H1 (cell line): ENCODE measurements at regions not wholly inside any gene's neighbourhood (a gene's known extent, or its start where the extent isn't known, plus 50 kb on each side); places are given as distances from the start of the nearest gene placed in this dataset.

Experiments used
- CTCF ChIA-PET: fragments of 300-600 bp; sonication (Branson Sonifier 250); formaldehyde crosslinking; loops from one replicate; lab custom pipeline; 2021; ENCODE audit not compliant: partially characterized antibody; lab: Charles Lee
- POLR2A ChIA-PET: fragments of 300-600 bp; sonication (Branson Sonifier 250); formaldehyde crosslinking; loops from one replicate; lab custom pipeline; 2021; ENCODE audit warnings: inconsistent platforms; ENCODE audit not compliant: partially characterized antibody; lab: Charles Lee
- DNase-seq, 2 experiments: peaks; one replicate each; pipeline versions ENCODE4 v3.0.0 to v3.0.0-alpha.2; 2010 to 2022; ENCODE audit warnings: low spot score in 2 of 2, low read depth in 1 of 2, mixed read lengths in 1 of 2
- FAIRE-seq: peaks from 2 replicates; lab custom pipeline; 2011; peaks lifted over from hg19 to GRCh38; lab: Jason Lieb, UNC
- H2AFZ ChIP-seq: 2 replicates; pipeline ENCODE4 v1.8.1; 2012; ENCODE audit warnings: low read length, inconsistent platforms
- H2AK5ac ChIP-seq: 2 replicates; pipeline ENCODE4 v1.6.1; 2013; ENCODE audit warnings: low read depth, low read length
- H2BK120ac ChIP-seq: replicated peaks from 2 replicates; pipeline ENCODE3; 2013; ENCODE audit warnings: low read depth, low read length, inconsistent platforms
- H2BK12ac ChIP-seq: 2 replicates; pipeline ENCODE4 v1.6.1; 2013; ENCODE audit warnings: low read depth, low read length
- H2BK15ac ChIP-seq: 2 replicates; pipeline ENCODE4 v1.6.1; 2013; ENCODE audit warnings: low read length
- H2BK20ac ChIP-seq: 2 replicates; pipeline ENCODE4 v1.6.1; 2013; ENCODE audit warnings: low read length
- H2BK5ac ChIP-seq: 2 replicates; pipeline ENCODE4 v1.6.1; 2013; ENCODE audit warnings: low read depth, low read length
- H3K14ac ChIP-seq: 2 replicates; pipeline ENCODE4 v1.6.1; 2013; ENCODE audit warnings: inconsistent platforms; ENCODE audit not compliant: insufficient read length
- H3K18ac ChIP-seq: 2 replicates; pipeline ENCODE4 v1.6.1; 2013; ENCODE audit warnings: low read length; ENCODE audit errors: extremely low read depth
- H3K23ac ChIP-seq: 2 replicates; pipeline ENCODE4 v1.6.1; 2013; ENCODE audit warnings: inconsistent platforms; ENCODE audit not compliant: insufficient read length
- H3K23me2 ChIP-seq: 2 replicates; pipeline ENCODE4 v1.6.1; 2013; ENCODE audit warnings: low read depth, low read length
- H3K27ac ChIP-seq: 2 replicates; pipeline ENCODE4 v1.6.1; 2011; ENCODE audit warnings: low read depth, low read length, inconsistent platforms
- H3K27me3 ChIP-seq, 4 experiments: replicated peaks in 1 of 4; 1 replicate in 1 of 4; 2 replicates in 3 of 4; pipeline versions ENCODE4 v1.6.1 to v1.8.1; 2011 to 2013; ENCODE audit warnings: low read length in 3 of 4, mild to moderate bottlenecking in 3 of 4, inconsistent platforms in 2 of 4, mixed read lengths in 2 of 4, moderate library complexity in 1 of 4; ENCODE audit not compliant: control insufficient read depth in 3 of 4, insufficient read depth in 3 of 4; ENCODE audit errors: extremely low read depth in 1 of 4
- H3K36me3 ChIP-seq, 4 experiments: 2 replicates each; pipeline versions ENCODE4 v1.6.1 to v1.8.1; 2011 to 2013; ENCODE audit warnings: mild to moderate bottlenecking in 4 of 4, low read length in 3 of 4, moderate library complexity in 2 of 4, control low read depth in 1 of 4, inconsistent platforms in 1 of 4; ENCODE audit not compliant: insufficient read depth in 4 of 4, control insufficient read depth in 2 of 4
- H3K4ac ChIP-seq: replicated peaks from 2 replicates; pipeline ENCODE3; 2013; ENCODE audit warnings: low read length, low read depth, mixed read lengths, inconsistent platforms; ENCODE audit not compliant: insufficient read length
- H3K4me1 ChIP-seq, 4 experiments: replicated peaks in 1 of 4; 1 replicate in 1 of 4; 2 replicates in 3 of 4; pipeline versions ENCODE4 v1.6.1 to v1.8.1; 2011 to 2013; ENCODE audit warnings: low read length in 3 of 4, inconsistent platforms in 2 of 4, mixed read lengths in 1 of 4; ENCODE audit not compliant: insufficient read depth in 4 of 4, control insufficient read depth in 3 of 4
- H3K4me2 ChIP-seq, 2 experiments: 2 replicates each; pipeline versions ENCODE4 v1.6.1 to v1.8.1; 2011 to 2013; ENCODE audit warnings: low read depth in 2 of 2, low read length in 2 of 2, control low read depth in 1 of 2, inconsistent platforms in 1 of 2, mild to moderate bottlenecking in 1 of 2; ENCODE audit not compliant: insufficient read depth in 1 of 2
- H3K4me3 ChIP-seq, 4 experiments: fragments of 200-600, 300-600 bp in 1 of 4; sonication (generic), shearing (Covaris generic), sonication (Bioruptor Twin) in 1 of 4; 2 replicates each; pipeline versions ENCODE4 v1.5.1 to v1.8.1; 2011 to 2016; ENCODE audit warnings: low read length in 4 of 4, low read depth in 3 of 4, control low read depth in 2 of 4, inconsistent platforms in 2 of 4, mild to moderate bottlenecking in 2 of 4, mixed read lengths in 1 of 4, moderate library complexity in 1 of 4; ENCODE audit not compliant: insufficient read depth in 2 of 4; ENCODE audit errors: extremely low read depth in 1 of 4
- H3K56ac ChIP-seq: replicated peaks from 2 replicates; pipeline ENCODE3; 2013; ENCODE audit warnings: low read depth, mild to moderate bottlenecking, mixed read lengths, low read length, inconsistent platforms; ENCODE audit not compliant: insufficient read length
- H3K79me1 ChIP-seq: 2 replicates; pipeline ENCODE4 v1.6.1; 2013; ENCODE audit warnings: low read depth, low read length, control low read depth
- H3K79me2 ChIP-seq, 2 experiments: 2 replicates each; pipeline versions ENCODE4 v1.6.1 to v1.8.1; 2012 to 2013; ENCODE audit warnings: low read length in 2 of 2, mild to moderate bottlenecking in 2 of 2, inconsistent platforms in 1 of 2; ENCODE audit not compliant: insufficient read depth in 2 of 2, control insufficient read depth in 1 of 2
- H3K9ac ChIP-seq, 4 experiments: replicated peaks in 1 of 4; 1 replicate in 1 of 4; 2 replicates in 3 of 4; pipeline versions ENCODE4 v1.6.1 to v1.8.1; 2011 to 2013; ENCODE audit warnings: low read depth in 3 of 4, low read length in 3 of 4, control low read depth in 2 of 4, mild to moderate bottlenecking in 2 of 4, moderate library complexity in 2 of 4, inconsistent platforms in 1 of 4; ENCODE audit errors: extremely low read depth in 1 of 4
- H3K9me3 ChIP-seq, 2 experiments: 2 replicates each; pipeline versions ENCODE4 v1.6.1 to v1.8.1; 2012 to 2013; ENCODE audit warnings: mild to moderate bottlenecking in 2 of 2, moderate library complexity in 2 of 2, control low read depth in 1 of 2, inconsistent platforms in 1 of 2, low read depth in 1 of 2, low read length in 1 of 2, mixed read lengths in 1 of 2; ENCODE audit not compliant: insufficient read depth in 2 of 2
- H4K20me1 ChIP-seq, 2 experiments: replicated peaks in 1 of 2; 2 replicates each; pipeline versions ENCODE3 to v1.8.1; 2011 to 2013; ENCODE audit warnings: inconsistent platforms in 2 of 2, low read length in 2 of 2, mild to moderate bottlenecking in 1 of 2; ENCODE audit not compliant: insufficient read depth in 2 of 2, control insufficient read depth in 1 of 2
- H4K5ac ChIP-seq: 2 replicates; pipeline ENCODE4 v1.6.1; 2013; ENCODE audit warnings: low read length, low read depth, mixed read lengths, inconsistent platforms; ENCODE audit not compliant: insufficient read length
- H4K8ac ChIP-seq: 2 replicates; pipeline ENCODE4 v1.8.0; 2013; ENCODE audit warnings: mild to moderate bottlenecking, moderate library complexity, low read length, inconsistent platforms; ENCODE audit not compliant: insufficient read depth; ENCODE audit errors: extremely low read depth
- H4K91ac ChIP-seq: replicated peaks from 2 replicates; pipeline ENCODE3; 2013; ENCODE audit warnings: low read length, mixed read lengths, inconsistent platforms; ENCODE audit not compliant: insufficient read length
- CHD2 ChIP-seq: IDR thresholded peaks from 2 replicates; pipeline ENCODE4 v1.6.1; 2012; ENCODE audit warnings: low read length, improper control_type of control experiment
- EZH2 ChIP-seq: fragments of 200-600 bp; sonication (generic); IDR thresholded peaks from 2 replicates; pipeline ENCODE4 v1.7.1; 2012; ENCODE audit warnings: low read depth, mild to moderate bottlenecking, moderate library complexity, low read length, inconsistent platforms; ENCODE audit not compliant: severe bottlenecking
- GTF2F1 ChIP-seq: IDR thresholded peaks from 2 replicates; pipeline ENCODE4 v1.6.1; 2012; ENCODE audit warnings: low read depth, low read length, improper control_type of control experiment, borderline replicate concordance
- JUN ChIP-seq: IDR thresholded peaks from 2 replicates; pipeline ENCODE4 v1.6.1; 2011; ENCODE audit warnings: low read depth, mild to moderate bottlenecking, improper control_type of control experiment, low read length
- JUND ChIP-seq: IDR thresholded peaks from 2 replicates; pipeline ENCODE4 v1.6.1; 2011; ENCODE audit warnings: mild to moderate bottlenecking, improper control_type of control experiment, low read length
- RXRA ChIP-seq: IDR thresholded peaks from 2 replicates; pipeline ENCODE4 v1.6.1; 2011; ENCODE audit warnings: low read depth, mild to moderate bottlenecking, low read length, moderate library complexity; ENCODE audit not compliant: insufficient read depth
- SIRT6 ChIP-seq: IDR thresholded peaks from one replicate; pipeline ENCODE4 v1.7.1; 2012; ENCODE audit warnings: low read length, inconsistent platforms
- SP1 ChIP-seq: IDR thresholded peaks from 2 replicates; pipeline ENCODE4 v1.6.1; 2011; ENCODE audit warnings: low read depth, low read length
- TBP ChIP-seq: IDR thresholded peaks from 2 replicates; pipeline ENCODE4 v1.6.1; 2011; ENCODE audit warnings: low read depth, low read length, improper control_type of control experiment
- TEAD4 ChIP-seq: IDR thresholded peaks from 2 replicates; pipeline ENCODE4 v1.6.1; 2012; ENCODE audit warnings: low read depth, low read length, inconsistent platforms, mixed read lengths
- WGBS, 2 experiments: shearing (Covaris generic) in 1 of 2; methylation state at CpG; one replicate each; pipeline versions ENCODE4 v1.1.6 to v1.1.7; 2013 to 2015; ENCODE audit warnings: low lambda C conversion rate in 2 of 2, mixed read lengths in 2 of 2, inconsistent platforms in 1 of 2, low coverage in 1 of 2, missing lambda C conversion rate in 1 of 2; ENCODE audit not compliant: insufficient replicate concordance in 2 of 2, insufficient coverage in 1 of 2, insufficient read length in 1 of 2; ENCODE audit errors: extremely low coverage in 1 of 2, missing lambda C conversion rate in 1 of 2; 5-methylcytosine and 5-hydroxymethylcytosine counted together
- TF ChIP-seq, protein P1 (sequence below), 3 experiments: IDR thresholded peaks; 1 replicate in 2 of 3; 2 replicates in 1 of 3; pipeline versions ENCODE4 v1.5.1 to v1.6.1; 2011; ENCODE audit warnings: low read length in 3 of 3, mild to moderate bottlenecking in 3 of 3, inconsistent platforms in 2 of 3, low read depth in 1 of 3, moderate library complexity in 1 of 3; ENCODE audit not compliant: insufficient read depth in 1 of 3; ENCODE audit errors: control extremely low read depth in 1 of 3
- TF ChIP-seq, protein P2 (sequence below): IDR thresholded peaks from 2 replicates; pipeline ENCODE4 v1.6.1; 2012; ENCODE audit warnings: low read length, inconsistent platforms

DNA sequence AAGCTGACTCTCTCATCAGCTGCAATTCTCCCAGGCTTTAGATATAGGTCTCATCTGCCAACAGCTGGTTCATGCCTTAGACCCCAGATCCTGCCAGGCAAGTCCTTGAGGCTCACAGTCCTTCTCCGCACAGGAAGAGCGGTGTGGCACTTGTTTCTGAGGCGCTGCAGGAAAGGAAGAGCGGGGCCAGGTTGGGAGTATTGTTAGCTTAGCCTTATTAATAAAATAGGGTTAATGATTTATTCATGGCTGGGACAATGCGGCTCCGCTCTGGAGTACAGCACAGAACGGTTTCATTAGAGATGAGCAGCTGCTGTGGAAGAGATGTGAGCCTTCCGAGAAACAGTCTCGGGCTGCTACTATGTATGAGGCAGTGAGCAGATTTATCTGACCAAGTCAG is 78.1 kb downstream of the FZD1 start:
- Histone ChIP-seq H2AK5ac (no peak overlapping the region), H2BK15ac (no peak overlapping the region), H2BK20ac (no peak overlapping the region), H3K23me2 (no peaks in the 10 kb centered on the region), H4K91ac (no peak overlapping the region), H3K4me1 (no peaks in the 10 kb centered on the region), H3K79me1 (no peaks in the 10 kb centered on the region), H2BK5ac (no peak overlapping the region), H3K4me3 (no peak overlapping the region), H2AFZ (no peak overlapping the region), H4K8ac (no peak overlapping the region), H2BK120ac (no peak overlapping the region), H3K23ac (no peak overlapping the region), H3K9me3 (no peaks in the 10 kb centered on the region), H3K4ac (no peak overlapping the region), H2BK12ac (no peak overlapping the region), H3K27me3 (no peaks in the 10 kb centered on the region), H3K79me2 (no peaks in the 10 kb centered on the region), H3K9ac (no peak overlapping the region), H3K14ac (no peak overlapping the region), H3K36me3 (no peaks in the 10 kb centered on the region), H4K5ac (no peak overlapping the region), H3K56ac (no peak overlapping the region), H4K20me1 (no peaks in the 10 kb centered on the region), H3K27ac (no peak overlapping the region), H3K18ac (no peak overlapping the region), H3K4me2 (no peak overlapping the region)
- no peak for FAIRE-seq
- DNase-seq: no peak
- ChIA-PET POLR2A (no interaction called here), CTCF (interaction anchor here (1.4 kb wide), 1 partner anchor 81 kb away, joined by 4 read pairs; no protein-coding TSS in a partner anchor)
- WGBS, 2 experiments: 85% methylated on average over 9 of the region's 9 CpGs; no CpG with 5 or more reads in 1 of the 2 experiments
- TF ChIP-seq JUN (no peak), GTF2F1 (no peak), CHD2 (no peak), EZH2 (no peak), SP1 (no peak), JUND (no peak), TEAD4 (no peak), SIRT6 (no peak), RXRA (no peak), TBP (no peak)
- TF ChIP-seq, protein P1, sequence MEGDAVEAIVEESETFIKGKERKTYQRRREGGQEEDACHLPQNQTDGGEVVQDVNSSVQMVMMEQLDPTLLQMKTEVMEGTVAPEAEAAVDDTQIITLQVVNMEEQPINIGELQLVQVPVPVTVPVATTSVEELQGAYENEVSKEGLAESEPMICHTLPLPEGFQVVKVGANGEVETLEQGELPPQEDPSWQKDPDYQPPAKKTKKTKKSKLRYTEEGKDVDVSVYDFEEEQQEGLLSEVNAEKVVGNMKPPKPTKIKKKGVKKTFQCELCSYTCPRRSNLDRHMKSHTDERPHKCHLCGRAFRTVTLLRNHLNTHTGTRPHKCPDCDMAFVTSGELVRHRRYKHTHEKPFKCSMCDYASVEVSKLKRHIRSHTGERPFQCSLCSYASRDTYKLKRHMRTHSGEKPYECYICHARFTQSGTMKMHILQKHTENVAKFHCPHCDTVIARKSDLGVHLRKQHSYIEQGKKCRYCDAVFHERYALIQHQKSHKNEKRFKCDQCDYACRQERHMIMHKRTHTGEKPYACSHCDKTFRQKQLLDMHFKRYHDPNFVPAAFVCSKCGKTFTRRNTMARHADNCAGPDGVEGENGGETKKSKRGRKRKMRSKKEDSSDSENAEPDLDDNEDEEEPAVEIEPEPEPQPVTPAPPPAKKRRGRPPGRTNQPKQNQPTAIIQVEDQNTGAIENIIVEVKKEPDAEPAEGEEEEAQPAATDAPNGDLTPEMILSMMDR (IDR thresholded peaks at IDR 0.05; ENCODE audit: control extremely low read depth in 1 of 3, insufficient read depth in 1 of 3, low read depth in 1 of 3, low read length in 3 of 3): no peak
- TF ChIP-seq, protein P2, sequence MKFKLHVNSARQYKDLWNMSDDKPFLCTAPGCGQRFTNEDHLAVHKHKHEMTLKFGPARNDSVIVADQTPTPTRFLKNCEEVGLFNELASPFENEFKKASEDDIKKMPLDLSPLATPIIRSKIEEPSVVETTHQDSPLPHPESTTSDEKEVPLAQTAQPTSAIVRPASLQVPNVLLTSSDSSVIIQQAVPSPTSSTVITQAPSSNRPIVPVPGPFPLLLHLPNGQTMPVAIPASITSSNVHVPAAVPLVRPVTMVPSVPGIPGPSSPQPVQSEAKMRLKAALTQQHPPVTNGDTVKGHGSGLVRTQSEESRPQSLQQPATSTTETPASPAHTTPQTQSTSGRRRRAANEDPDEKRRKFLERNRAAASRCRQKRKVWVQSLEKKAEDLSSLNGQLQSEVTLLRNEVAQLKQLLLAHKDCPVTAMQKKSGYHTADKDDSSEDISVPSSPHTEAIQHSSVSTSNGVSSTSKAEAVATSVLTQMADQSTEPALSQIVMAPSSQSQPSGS: no peak
